RWPE2 (cell line): ENCODE measurements at regions not wholly inside any gene's neighbourhood (a gene's known extent, or its start where the extent isn't known, plus 50 kb on each side); places are given as distances from the start of the nearest gene placed in this dataset.

ENCODE experiments used
- ATAC-seq: fragments of 200-7000 bp; cut with Tn5 transposase; 3 replicates; pipeline ENCODE4 v1.9.1; 2021; ENCODE audit warnings: low read depth
- DNase-seq: peaks from one replicate; pipeline ENCODE4 v3.0.0-alpha.2; 2020; ENCODE audit warnings: low spot score
- H3K27ac ChIP-seq: fragments of 450-650 bp; 2 replicates; pipeline ENCODE4 v1.5.1; 2017; ENCODE audit warnings: mild to moderate bottlenecking; ENCODE audit not compliant: poor library complexity, severe bottlenecking
- H3K27me3 ChIP-seq: fragments of 250-450 bp; sonication (Bioruptor Pico); 2 replicates; pipeline ENCODE4 v1.5.1; 2021; ENCODE audit warnings: mild to moderate bottlenecking, moderate library complexity; ENCODE audit not compliant: insufficient read depth, poor library complexity, severe bottlenecking
- H3K36me3 ChIP-seq: fragments of 250-450 bp; sonication (Bioruptor Pico); 2 replicates; pipeline ENCODE4 v1.5.1; 2020; ENCODE audit warnings: low read depth, mild to moderate bottlenecking, moderate library complexity
- H3K4me1 ChIP-seq: fragments of 250-450 bp; sonication (Bioruptor Pico); 2 replicates; pipeline ENCODE4 v1.5.1; 2021; ENCODE audit warnings: mild to moderate bottlenecking, moderate library complexity; ENCODE audit not compliant: insufficient read depth, poor library complexity, severe bottlenecking
- H3K4me3 ChIP-seq: fragments of 250-450 bp; sonication (Bioruptor Pico); 2 replicates; pipeline ENCODE4 v1.5.1; 2021; ENCODE audit warnings: mild to moderate bottlenecking, moderate library complexity; ENCODE audit not compliant: severe bottlenecking
- H3K9me3 ChIP-seq: fragments of 250-450 bp; sonication (Bioruptor Pico); 2 replicates; pipeline ENCODE4 v1.5.1; 2021; ENCODE audit warnings: mild to moderate bottlenecking, moderate library complexity; ENCODE audit not compliant: severe bottlenecking
- TF ChIP-seq, protein P1 (sequence below): fragments of 450-650 bp; IDR thresholded peaks from one replicate; pipeline ENCODE4 v1.5.1; 2017; ENCODE audit warnings: mild to moderate bottlenecking, moderate library complexity; ENCODE audit not compliant: poor library complexity, severe bottlenecking

DNA sequence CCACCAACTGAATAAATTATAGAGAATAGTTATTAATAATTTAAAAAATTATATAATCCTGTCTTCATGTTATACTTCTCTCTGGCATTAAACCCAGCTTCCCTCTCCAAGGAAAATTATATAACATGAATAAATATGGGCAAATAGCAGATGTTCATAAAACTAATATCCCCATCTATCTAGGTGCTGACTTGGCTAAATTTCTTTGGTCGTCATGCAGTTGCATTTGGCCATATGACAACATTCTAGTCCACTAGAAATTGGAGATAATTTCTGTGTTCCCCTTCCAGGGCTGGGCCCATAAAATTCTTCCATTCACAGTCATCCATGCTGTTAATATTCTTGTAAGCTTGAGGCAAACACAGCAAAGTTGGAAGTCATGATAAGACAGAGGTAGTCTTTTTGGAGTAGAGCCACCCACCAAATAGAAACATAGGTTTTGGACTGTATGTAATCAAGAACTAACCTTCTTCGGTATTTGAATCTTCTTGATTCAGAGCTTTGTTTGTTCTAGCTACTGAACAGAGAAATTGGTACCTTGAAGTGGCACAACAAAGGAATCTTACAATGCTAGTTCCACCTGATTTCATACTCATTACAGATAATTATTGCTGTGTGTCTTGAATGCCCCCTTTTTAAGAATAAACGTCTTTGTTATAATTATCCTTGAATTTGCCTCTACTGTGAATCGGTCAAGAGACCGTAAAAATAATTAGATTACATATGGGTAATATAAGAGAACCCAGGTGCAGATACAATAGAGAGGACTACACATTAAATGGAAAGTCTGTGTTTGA is 678.5 kb upstream of the PCDH20 start:
- DNase-seq (no peak), ATAC-seq (no peak)
- no peaks in the 10 kb centered on the region for H3K36me3 ChIP-seq
- no peak overlapping the region for H3K27ac ChIP-seq
- H3K4me1 ChIP-seq = no peaks in the 10 kb centered on the region
- H3K27me3 ChIP-seq = no peaks in the 10 kb centered on the region
- TF ChIP-seq, protein P1, sequence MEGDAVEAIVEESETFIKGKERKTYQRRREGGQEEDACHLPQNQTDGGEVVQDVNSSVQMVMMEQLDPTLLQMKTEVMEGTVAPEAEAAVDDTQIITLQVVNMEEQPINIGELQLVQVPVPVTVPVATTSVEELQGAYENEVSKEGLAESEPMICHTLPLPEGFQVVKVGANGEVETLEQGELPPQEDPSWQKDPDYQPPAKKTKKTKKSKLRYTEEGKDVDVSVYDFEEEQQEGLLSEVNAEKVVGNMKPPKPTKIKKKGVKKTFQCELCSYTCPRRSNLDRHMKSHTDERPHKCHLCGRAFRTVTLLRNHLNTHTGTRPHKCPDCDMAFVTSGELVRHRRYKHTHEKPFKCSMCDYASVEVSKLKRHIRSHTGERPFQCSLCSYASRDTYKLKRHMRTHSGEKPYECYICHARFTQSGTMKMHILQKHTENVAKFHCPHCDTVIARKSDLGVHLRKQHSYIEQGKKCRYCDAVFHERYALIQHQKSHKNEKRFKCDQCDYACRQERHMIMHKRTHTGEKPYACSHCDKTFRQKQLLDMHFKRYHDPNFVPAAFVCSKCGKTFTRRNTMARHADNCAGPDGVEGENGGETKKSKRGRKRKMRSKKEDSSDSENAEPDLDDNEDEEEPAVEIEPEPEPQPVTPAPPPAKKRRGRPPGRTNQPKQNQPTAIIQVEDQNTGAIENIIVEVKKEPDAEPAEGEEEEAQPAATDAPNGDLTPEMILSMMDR = no peak
- no peak overlapping the region for H3K4me3 ChIP-seq
- H3K9me3 ChIP-seq = no peaks in the 10 kb centered on the region

GRCh38 chr13:62092949-62093348 is 677.3 kb upstream of the PCDH20 start:
- Histone ChIP-seq H3K27ac (no peak overlapping the region), H3K4me3 (no peak overlapping the region), H3K4me1 (no peaks in the 10 kb centered on the region), H3K27me3 (no peaks in the 10 kb centered on the region), H3K36me3 (no peaks in the 10 kb centered on the region), H3K9me3 (no peaks in the 10 kb centered on the region)
- DNase-seq (no peak), ATAC-seq (no peak)
- TF ChIP-seq, protein P1 = no peak

DNA sequence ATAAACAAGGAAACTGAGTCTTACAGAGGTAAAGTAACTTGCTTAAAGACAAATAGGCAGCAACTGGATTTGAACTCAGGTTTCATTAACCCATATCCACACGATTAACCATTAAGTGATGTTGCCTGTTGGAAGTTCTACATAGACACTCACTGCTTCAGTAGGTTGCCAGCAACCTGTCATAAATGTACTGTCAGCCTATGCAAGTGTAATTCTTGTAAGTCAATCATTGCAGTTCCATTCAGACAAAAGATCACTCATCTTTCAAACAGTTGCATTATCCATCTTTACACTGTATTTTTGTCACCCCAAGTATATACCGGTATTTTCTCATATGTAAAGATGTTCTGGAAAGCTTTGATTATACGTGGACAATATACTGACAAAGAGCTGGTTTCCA is 676.9 kb upstream of the PCDH20 start:
- H3K9me3 ChIP-seq = no peaks in the 10 kb centered on the region
- TF ChIP-seq, protein P1 = no peak
- no peaks in the 10 kb centered on the region for H3K36me3 ChIP-seq
- H3K4me3 ChIP-seq = no peak overlapping the region
- no peak for DNase-seq
- no peaks in the 10 kb centered on the region for H3K27me3 ChIP-seq
- ATAC-seq = no peak
- no peaks in the 10 kb centered on the region for H3K4me1 ChIP-seq
- no peak overlapping the region for H3K27ac ChIP-seq

DNA sequence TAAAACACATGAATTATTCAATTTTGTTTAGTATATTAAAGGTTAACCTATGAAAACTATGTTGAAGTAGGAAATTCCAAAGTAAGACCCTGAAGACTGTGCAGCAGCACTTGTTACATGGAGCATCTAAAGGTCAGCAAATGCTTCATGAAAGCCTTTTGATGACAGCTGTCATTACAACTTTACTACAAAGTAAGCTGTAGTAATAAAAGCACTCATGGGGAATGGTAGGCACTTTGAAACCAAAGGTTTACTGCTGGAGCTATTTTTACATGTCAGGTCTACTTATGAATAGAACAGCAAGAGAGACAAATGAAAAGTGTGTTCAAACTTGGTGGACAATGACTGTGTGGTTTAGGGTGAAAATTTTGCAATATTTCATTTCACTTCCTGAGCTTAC is 672.5 kb upstream of the PCDH20 start:
- TF ChIP-seq, protein P1 = no peak
- ATAC-seq = no peak
- no peaks in the 10 kb centered on the region for H3K9me3 ChIP-seq

GRCh38 chr13:62087124-62087523 is 671.5 kb upstream of the PCDH20 start:
- ATAC-seq (no peak), DNase-seq (no peak)
- Histone ChIP-seq H3K36me3 (no peaks in the 10 kb centered on the region), H3K27me3 (peaks cover 11% of the 10 kb centered on the region), H3K4me1 (no peaks in the 10 kb centered on the region), H3K27ac (no peak overlapping the region), H3K9me3 (no peaks in the 10 kb centered on the region), H3K4me3 (no peak overlapping the region)
- TF ChIP-seq, protein P1 = no peak

More for the DNA sequence above, 672.5 kb upstream of the PCDH20 start:
- H3K27ac ChIP-seq = no peak overlapping the region
- H3K4me3 ChIP-seq = no peak overlapping the region
- DNase-seq = no peak
- H3K4me1 ChIP-seq = no peaks in the 10 kb centered on the region
- H3K27me3 ChIP-seq = peaks cover 4% of the 10 kb centered on the region
- no peaks in the 10 kb centered on the region for H3K36me3 ChIP-seq
